ENCODE measurements at regions not wholly inside any gene's neighbourhood (a gene's known extent, or its start where the extent isn't known, plus 50 kb on each side); places are given as distances from the start of the nearest gene placed in this dataset.

DNA sequence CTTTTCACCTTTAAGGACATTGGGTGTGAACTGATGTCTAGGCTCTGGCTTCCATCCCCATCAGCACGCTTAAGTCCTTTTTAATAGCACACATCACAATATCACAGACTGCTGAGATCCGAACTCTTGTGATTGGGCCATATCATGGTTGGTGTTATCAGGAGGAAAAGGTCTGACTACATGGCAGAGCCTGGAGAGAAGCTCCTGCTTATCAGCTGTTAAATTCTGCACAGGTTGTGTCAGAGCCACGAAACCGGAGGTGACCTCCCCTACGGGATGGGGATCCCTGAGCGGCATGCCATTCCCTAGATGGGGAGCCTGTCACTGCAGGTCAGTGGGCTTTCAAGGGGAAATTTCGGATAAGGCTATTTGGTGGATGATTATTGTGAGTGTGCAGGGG, 182.4 kb downstream of the INHBA start:
- DNase-seq: no peak

DNA sequence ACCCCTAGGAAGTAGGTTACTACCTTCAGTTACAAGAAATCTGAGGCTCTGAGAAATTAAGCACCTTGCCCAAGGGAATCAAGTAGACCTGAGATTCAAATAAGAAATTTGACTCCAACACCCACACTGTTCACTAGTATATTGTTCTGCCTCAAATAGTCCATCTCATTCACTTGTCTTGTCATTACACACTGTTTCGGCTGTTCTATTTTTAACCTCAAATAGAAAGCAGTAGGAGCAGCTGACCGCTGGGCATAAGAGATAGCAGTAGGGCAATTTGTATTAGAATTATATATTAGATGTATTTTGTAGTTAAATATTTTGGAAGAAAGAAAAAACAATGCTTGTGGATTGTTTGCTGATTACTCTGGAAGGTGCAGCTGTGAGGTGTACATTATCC, 185.1 kb downstream of the INHBA start:
- DNase-seq: no peak

DNA sequence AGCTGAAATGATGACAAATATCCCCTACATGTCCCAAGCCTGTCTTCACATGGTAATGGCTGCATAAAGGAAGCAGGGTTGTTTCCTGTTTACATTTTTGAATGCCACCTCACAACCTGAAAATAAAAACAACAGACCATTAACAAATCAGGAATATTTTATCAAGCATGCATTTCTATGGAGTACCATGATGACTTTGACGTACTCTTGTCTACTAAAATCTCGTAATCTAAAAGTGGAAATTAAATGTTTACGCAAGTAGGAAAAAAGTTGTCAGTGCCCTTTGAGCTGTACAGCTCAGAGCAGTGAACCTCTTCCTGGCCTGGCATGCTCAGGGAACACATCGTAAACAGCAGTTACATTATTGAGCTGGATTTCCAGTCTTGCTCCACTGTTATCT, 194.1 kb downstream of the INHBA start:
- DNase-seq: no peak

GRCh38 chr7:41507686-41508268, 195.1 kb downstream of the INHBA start:
- no peak for DNase-seq

GRCh38 chr7:41504214-41504980, 198.5 kb downstream of the INHBA start:
- no peak for DNase-seq

DNA sequence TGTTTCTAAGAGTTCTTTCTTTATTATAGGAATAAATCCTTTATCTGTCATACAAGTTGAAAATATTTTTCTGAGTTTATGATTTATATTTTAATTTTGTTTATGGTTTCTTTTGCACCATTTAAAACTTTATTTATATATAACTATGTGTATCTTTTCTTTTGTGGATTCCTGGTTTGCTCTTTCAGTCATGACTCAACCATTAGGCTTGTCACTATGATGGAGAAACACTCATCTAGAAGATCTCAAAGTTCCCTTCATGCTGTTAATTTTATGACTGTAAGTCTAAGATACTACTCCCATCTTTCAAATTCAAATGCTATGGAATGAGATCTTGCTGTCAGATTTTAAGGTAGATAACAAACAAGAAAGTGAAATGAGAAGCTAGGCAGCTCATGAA, 199.5 kb downstream of the INHBA start:
- DNase-seq: no peak

DNA sequence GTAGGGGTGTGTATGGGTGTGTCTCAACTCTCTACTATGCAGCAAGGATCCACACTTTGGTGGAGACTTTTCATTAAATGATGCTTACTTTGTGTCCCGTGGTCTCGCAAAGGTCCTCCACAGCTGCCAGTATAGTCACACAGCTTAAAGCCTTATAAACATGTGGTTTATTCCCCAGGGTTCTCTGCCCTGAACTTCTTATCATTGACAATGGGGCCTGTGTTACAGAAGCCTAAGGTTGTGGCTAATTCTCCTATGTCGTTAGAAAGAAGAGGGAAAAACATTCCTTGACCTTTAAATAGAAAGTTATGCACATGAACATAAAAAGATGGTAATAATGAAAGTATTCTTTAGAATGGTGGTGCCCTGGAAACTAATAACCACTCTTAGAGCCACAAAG, 201.4 kb downstream of the INHBA start:
- DNase-seq: no peak

DNA sequence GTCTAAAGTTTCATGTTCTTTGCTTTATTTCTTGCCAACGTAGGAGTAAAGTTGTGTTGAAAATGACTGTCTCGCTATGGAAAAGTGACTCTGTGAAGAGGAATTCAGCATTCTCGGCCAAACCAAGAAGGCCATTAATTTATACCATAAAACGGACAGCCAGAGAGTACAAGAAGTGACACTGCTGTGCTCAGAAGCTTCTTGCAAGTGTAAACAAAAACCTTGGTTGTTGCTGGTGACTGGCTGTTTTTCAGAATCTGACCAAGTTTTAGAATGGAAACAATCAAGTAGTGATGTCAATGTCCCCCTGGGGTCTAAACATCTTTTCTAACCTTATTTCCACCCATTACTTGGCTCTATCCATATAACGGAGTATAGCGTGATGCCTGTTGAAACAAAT, 201.9 kb downstream of the INHBA start:
- no peak for DNase-seq

DNA sequence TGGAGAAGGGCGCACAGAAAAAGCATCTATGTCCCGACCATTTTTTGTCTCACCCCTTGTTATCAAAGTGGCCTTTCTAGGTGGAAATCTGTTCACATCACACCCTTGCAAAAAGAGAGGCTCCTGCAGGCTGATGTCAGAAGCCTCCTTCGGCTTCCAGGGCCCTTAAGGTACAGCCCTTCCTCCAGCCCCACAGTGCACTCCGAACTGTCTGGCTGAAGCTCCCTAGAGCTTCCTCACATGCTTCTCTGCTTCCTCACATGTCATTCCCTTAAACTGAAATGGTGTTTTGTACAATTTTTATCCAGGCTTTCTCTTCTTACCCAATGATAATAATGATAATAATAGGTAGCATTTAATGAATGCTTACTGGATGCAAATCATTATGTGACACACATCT, 210.3 kb downstream of the INHBA start:
- no peak for DNase-seq

DNA sequence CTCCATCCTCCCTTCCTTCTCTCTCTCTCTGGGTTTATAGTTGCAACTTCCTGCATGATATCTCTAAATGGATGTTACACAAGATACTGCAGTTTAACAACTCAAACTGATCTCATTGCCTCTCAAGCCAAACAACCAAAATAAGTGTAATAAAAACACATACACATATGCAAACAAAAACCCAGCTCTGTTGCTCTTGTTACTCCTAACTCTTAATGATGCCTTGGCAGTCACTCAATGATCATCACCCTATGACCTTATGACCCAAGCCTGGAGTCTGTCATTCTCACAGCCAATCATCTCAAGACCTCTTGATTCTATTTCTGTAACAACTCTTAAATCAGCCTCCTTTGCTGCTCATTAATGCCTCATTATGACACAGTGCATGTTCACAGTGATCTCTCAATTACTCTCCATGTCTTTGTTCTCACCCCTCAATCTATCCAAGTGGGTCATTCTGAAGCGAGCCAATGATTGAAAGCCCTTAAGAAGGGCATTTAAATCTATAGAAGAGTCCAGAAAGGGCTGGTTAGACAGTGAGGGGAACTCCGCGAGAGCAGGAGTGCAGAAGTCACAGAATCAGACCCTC, 210.9 kb downstream of the INHBA start:
- peak; percentile 3 for DNase-seq

DNA sequence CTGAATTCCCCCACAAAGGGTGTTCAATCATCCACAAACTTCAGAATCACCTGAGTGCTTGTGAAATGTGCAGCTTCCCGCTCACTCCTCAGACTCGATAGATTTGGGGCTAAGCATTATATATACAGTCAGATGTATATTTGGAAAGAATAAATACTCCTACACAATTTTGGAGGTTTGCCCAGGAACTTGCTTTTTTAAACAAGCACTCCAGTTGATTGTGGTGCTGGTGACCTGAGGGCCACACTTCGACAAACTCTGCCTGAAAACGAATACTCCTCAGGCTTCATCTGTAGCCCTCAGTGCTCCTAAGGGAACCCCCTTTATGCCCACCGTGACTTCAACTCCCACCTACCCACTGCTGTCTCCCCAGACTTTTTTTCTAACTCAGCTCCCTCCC, 211.6 kb downstream of the INHBA start:
- no peak for DNase-seq

- no peak for DNase-seq
Observed at GRCh38 chr7:41489885-41490284, 213.0 kb downstream of the INHBA start.

DNA sequence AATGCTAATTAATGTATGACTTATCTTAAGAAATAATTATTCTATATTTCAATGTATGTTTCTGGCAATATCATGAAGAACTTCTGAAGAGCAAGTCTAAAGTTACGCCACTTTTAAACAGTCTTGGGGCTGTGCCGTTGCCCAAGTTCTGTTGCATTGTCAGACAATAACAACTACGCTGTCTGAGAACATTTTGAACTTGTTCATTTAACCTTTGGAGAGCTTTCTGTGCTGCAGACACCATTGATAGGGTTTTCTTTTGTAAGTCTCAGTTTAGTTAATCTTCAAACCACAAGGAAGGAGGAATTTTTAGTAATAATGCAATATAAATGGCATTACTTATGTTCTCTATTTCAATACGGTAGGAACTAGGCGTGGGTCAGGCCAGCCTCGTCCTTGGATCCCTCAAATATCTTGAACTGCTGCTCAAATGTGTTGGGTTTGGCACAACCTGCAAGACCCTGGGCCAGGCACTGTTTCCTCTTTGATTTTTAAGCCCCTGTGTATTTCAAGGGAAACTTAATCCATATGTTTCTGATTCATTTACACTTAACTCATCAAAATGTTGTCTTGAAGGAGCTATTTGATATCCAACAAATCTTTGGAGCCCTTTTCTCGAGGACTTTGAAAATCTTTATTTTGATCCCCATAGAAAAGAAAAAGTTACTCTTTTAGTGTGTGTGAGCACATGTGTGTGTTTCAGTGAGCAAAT, 215.5 kb downstream of the INHBA start:
- DNase-seq: no peak

DNA sequence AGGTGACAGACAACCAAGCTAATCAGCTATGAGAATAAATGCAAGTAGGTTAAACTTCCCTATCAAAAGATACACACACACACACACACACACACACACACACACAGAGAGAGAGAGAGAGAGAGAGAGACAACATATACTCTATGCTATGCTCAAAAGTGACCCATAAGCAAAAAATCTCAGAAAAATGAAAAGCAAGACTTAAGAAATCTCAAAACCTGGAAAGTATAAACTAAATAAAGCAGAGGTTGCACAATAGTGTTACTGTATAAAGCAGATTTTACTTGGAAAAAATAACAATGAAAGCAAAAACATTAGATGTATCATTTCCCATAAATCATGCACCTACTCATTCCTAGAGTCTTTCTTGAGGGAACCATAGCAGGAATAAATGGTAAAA, 221.5 kb downstream of the INHBA start:
- DNase-seq: no peak

GRCh38 chr7:41478187-41478586, 224.7 kb downstream of the INHBA start:
- DNase-seq: no peak

DNA sequence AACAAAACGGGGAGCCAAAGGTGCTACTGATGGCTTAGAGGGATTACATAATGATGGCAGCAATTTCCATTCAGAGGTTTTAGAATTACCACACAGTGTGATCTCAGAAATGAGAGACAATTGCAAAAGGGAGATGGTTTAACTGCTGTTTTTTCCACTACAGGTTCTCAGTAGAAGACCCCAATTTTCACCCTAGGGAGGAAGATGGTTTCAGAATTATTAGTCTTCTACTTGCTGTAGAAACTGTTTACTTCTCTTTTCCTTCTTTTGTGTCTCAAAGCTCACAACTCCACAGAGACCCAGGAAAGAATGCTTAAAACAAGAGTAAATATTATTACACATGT, 226.5 kb downstream of the INHBA start:
- peak; percentile 2 for DNase-seq

DNA sequence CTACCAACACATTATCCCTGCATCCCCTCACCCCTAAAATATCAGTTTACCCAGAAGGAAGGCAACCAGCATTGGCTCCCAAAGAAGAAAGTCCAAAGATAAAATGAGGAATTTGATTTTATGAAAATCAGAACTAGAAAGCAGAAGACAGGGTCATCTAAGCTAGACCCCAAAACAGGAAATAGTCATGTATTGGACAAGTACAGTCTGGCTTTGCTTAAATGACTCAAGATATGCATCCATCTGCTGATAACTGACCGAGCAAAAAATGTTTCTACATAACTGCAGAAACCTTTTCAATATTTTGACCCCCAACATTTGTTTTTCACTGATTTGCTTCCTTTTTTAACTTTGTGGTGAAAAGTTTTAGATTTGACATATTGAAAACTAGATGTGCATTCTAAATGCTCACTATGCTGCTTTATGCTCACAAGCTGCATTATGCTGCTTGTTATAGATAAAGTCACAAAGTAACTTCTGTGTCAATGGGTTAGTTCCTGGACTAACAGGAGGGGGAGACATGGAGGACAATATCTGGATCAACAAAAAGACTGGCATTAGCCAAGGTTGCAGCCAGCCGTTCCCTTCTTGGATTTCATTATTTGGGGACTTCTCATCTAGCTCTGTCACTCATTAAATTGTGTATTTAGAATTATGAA, 227.0 kb downstream of the INHBA start:
- peak; percentile 6 for DNase-seq

DNA sequence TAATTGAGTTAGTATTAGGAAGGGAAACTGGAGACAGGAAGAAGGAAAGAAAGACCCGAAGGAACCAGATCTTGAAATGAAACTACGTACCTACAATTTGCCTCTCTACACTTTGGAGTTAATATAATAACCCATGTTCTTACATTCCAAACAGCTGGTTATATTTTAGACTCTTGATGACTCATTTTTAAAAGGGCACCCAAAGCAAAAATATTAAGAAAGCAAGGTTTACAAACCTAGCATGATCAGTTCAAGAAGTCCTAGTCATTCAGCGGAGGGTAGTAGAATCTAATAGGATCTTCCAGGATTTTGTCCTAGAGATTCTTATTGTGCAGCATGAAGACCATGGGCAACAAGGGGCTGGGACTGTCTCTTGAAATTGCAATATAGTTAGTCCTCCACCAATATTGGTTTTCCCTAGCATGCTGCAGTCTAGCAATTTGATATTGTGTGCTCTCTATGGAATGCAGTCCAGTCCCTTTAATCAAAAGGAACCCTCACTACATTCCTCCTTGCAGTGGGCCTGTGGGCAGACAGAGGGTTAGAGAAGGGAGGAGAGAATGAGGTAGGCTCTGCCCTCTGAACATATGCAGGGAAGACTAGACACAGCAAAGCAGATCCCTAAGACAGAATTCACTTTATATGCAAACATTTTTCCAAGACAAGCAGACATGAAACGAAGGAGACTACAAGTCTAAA, 230.3 kb downstream of the INHBA start:
- DNase-seq: no peak

GRCh38 chr7:41470081-41470480, 232.8 kb downstream of the INHBA start:
- DNase-seq: no peak

- no peak for DNase-seq
Observed at GRCh38 chr7:41467596-41467995, 235.3 kb downstream of the INHBA start.

DNA sequence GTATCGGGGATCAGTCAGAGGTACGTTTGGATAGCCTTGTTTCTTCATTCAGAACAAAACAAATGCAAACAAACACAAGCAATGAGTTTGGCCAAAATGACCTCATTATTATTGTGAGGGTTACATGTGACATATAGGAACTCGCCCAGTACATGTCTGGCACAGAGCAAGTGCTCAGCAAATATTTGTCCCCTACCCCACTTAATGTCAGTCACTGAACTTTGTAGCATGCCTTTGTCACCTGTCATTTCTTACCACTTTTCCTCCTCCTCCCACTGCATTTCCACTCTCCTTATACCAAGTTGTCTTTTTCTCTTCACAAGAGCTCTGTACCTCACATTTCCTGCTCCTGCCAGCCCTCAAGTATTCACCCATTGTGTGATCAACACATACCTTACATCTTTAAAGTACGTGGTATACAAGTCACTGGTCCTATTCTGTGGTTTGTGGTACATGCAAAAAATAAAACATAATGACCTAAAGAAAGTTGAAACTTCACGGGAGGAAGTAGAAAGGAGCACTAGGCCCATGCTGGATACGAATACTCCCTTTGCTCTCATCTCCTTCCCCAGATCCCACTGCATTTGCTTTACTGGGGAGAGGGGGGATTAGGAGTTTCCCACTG, 236.0 kb downstream of the INHBA start:
- DNase-seq: no peak

DNA sequence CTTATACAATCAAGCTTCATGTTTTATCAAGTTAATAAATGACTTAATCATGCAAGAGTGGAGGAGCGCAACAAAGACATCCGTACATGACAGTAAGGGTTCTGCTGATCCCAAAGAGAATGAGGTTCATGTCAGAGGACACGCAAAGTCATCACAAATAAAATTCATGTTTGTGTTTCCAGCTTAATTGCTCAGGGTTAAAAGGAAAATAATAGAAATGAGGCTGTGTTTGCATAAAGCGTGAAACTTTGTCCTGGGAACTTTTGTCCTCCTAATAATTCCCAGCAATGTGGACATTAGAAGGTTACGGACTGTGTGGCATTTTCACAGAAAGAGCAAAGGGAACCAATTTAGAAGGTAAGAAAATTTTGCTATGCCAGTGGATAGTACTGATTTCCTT, 237.3 kb downstream of the INHBA start:
- DNase-seq: no peak
